Left lung (tissue), 4 donors: ENCODE measurements at regions not wholly inside any gene's neighbourhood (a gene's known extent, or its start where the extent isn't known, plus 50 kb on each side); places are given as distances from the start of the nearest gene placed in this dataset.

Source experiments
- ATAC-seq: fragments of 200-7000 bp; cut with Tn5 transposase; one replicate; pipeline ENCODE4 v1.9.1; 2020; ENCODE audit warnings: moderate library complexity
- DNase-seq, 4 donors: peaks; one replicate each; pipeline ENCODE4 v3.0.0-alpha.2; 2013 to 2020
- H3K27ac ChIP-seq, 2 donors: fragments of 200-600 bp; sonication (generic) in 1 of 2; one replicate each; pipeline versions ENCODE4 v1.5.0 to v1.8.0; 2020 to 2021
- H3K27me3 ChIP-seq, 2 donors: fragments of 200-600 bp; sonication (generic) in 1 of 2; one replicate each; pipeline versions ENCODE4 v1.5.0 to v1.8.0; 2020 to 2021
- H3K36me3 ChIP-seq, 2 donors: fragments of 200-600 bp; sonication (generic) in 1 of 2; one replicate each; pipeline versions ENCODE4 v1.5.0 to v1.8.0; 2020 to 2021
- H3K4me1 ChIP-seq, 2 donors: fragments of 200-600 bp; one replicate each; pipeline ENCODE4 v1.8.0; 2021
- H3K4me3 ChIP-seq, 2 donors: fragments of 200-600 bp; sonication (generic) in 1 of 2; one replicate each; pipeline versions ENCODE4 v1.5.0 to v1.8.0; 2020 to 2021; ENCODE audit warnings: mild to moderate bottlenecking in 1 of 2
- H3K9me3 ChIP-seq, 2 donors: fragments of 200-600 bp; sonication (generic) in 1 of 2; one replicate each; pipeline versions ENCODE4 v1.5.0 to v1.8.0; 2020 to 2021
- CTCF ChIP-seq, 2 donors: fragments of 200-600 bp; sonication (generic) in 1 of 2; IDR thresholded peaks; one replicate each; pipeline versions ENCODE4 v1.5.0 to v1.8.0; 2021; ENCODE audit warnings: antibody characterized with exemption in 2 of 2
- intact Hi-C, 2 donors: fragments of 100-400 bp; cut with DNase I; formaldehyde crosslinking; loops; one replicate each; pipeline versions ENCODE4 v1.11.2 to v1.14.2; 2022
- donor health status: DM: no; HTN: yes; CAD: no.
- donor health status: DM: no; HTN: no; CAD: no.

DNA sequence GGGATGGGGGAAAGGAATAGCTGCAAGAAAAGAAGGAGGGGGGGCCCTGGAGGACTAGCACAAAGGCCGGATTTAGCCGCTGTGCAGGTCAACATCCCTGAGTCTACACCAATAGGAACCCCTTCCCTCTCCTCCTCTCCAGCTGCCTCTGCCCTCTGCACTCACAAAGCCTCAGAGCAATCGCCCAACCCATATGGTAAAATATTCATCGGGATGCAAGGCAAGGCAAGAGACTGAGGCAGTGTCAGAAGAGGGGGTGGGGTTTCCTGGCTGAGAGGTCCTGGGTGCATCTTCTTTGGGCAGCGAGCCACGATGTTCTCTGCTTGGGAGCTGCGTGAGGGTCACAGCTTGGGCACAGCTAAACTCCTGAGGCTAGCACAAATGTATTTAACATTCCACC lies 115.5 kb upstream of the NLRP1 start:
- Histone ChIP-seq H3K9me3 (peaks cover 0 to 3% of the 10 kb centered on the region in 2 donors), H3K27ac (no peak overlapping the region), H3K4me1 (no peaks in the 10 kb centered on the region), H3K27me3 (peaks cover 0 to 54% of the 10 kb centered on the region in 2 donors), H3K36me3 (no peaks in the 10 kb centered on the region), H3K4me3 (no peak overlapping the region)
- no peak for DNase-seq
- intact Hi-C loops: no loop called here
- ATAC-seq: no peak
- no peak for TF ChIP-seq CTCF (IDR thresholded peaks at IDR 0.05)

DNA sequence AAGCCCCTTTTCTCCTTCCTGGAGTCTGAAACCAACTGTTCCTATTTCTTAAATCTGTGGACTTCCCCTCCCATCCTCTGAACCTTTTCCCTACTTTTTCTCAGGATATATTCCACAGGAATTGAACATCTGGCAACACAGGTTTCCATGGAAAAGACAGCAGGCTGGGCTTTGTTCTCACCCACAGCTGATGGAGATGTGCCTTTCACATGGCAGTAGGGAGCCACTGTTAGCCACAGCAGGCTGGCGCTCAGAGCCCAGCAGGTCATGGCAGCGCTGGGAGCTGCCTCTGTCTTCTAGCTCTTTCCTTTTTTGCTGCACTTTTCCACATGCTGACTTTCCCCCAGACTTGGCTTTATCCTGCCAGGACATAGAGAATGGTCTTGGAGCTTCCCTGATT lies 116.4 kb upstream of the NLRP1 start:
- Histone ChIP-seq H3K36me3 (no peaks in the 10 kb centered on the region), H3K27ac (no peak overlapping the region), H3K4me1 (no peaks in the 10 kb centered on the region), H3K27me3 (peaks cover 0 to 54% of the 10 kb centered on the region in 2 donors), H3K4me3 (no peak overlapping the region), H3K9me3 (peaks cover 0 to 3% of the 10 kb centered on the region in 2 donors)
- intact Hi-C loops: no loop called here
- ATAC-seq (no peak), DNase-seq (no peak)
- TF ChIP-seq CTCF (IDR thresholded peaks at IDR 0.05): no peak

- no peak for ATAC-seq
- Histone ChIP-seq H3K27me3 (peaks cover 0 to 54% of the 10 kb centered on the region in 2 donors), H3K36me3 (no peaks in the 10 kb centered on the region), H3K4me1 (no peaks in the 10 kb centered on the region), H3K27ac (no peak overlapping the region), H3K9me3 (peaks cover 0 to 3% of the 10 kb centered on the region in 2 donors), H3K4me3 (no peak overlapping the region)
- no peak for DNase-seq
- intact Hi-C loops: no loop called here
- TF ChIP-seq CTCF (IDR thresholded peaks at IDR 0.05): no peak
Observed at GRCh38 chr17:5701381-5701780, 117.1 kb upstream of the NLRP1 start.

DNA sequence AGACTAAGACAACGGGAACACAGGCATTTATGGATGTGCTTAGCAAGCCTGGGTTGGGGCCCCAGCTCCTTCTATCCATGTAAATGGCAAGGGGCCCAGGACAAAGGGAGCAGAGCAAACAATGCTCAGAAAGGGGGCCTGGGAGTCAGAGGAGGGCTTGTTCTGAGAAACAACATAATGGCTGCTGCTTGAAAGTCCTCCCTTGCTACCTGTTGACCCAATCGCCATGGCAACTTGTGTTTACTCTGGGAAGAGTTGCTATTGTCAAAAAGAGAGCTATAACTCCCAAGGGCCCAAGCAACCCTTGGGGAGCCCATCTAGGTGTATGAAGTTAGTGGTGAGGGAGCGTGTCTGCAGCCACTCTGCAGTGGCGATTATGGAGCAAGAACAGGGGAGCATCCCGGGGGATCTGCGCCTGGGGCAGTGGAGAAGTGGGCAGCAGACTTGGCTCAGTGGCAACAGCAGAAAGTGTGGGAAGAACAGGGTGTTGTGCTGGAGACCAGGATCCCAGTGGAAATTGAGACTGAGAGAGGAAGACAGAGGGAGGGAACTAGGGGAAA lies 118.7 kb upstream of the NLRP1 start:
- TF ChIP-seq CTCF (IDR thresholded peaks at IDR 0.05): no peak
- ATAC-seq: no peak
- peaks cover 0 to 38% of the 10 kb centered on the region in 2 donors for H3K27me3 ChIP-seq

DNA sequence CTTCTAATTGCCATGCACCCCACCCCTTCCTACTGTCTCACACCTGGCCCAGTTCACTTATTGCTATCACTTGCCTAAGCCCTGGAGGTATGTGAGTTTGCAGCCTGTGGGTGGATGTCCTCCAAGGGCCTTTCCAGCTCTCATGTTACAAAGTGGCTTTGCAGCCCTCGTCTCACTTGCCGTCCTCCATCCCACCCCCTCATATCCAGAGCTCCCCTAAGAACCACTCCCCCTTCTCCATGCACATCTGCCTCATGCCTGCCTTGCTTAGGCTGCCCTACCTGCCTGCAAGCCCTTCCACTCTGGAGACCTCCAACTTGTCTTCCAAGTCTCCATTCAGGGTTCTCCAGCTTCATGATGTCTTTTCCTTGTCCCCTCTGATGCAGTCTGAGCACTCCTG lies 119.4 kb upstream of the NLRP1 start:
- no peak for DNase-seq
- ATAC-seq: no peak
- H3K4me3 ChIP-seq: no peak overlapping the region
- intact Hi-C loops: no loop called here
- TF ChIP-seq CTCF (IDR thresholded peaks at IDR 0.05): no peak
- H3K9me3 ChIP-seq: peaks cover 0 to 3% of the 10 kb centered on the region in 2 donors
- no peaks in the 10 kb centered on the region for H3K4me1 ChIP-seq
- no peak overlapping the region for H3K27ac ChIP-seq
- H3K27me3 ChIP-seq: peaks cover 0 to 35% of the 10 kb centered on the region in 2 donors
- H3K36me3 ChIP-seq: no peaks in the 10 kb centered on the region

More for the DNA sequence above, 118.7 kb upstream of the NLRP1 start:
- Histone ChIP-seq H3K4me3 (no peak overlapping the region), H3K4me1 (no peaks in the 10 kb centered on the region), H3K36me3 (no peaks in the 10 kb centered on the region), H3K9me3 (peaks cover 0 to 3% of the 10 kb centered on the region in 2 donors), H3K27ac (no peak overlapping the region)
- no peak for DNase-seq
- intact Hi-C loops: no loop called here
